GM18508 (cell line): ENCODE measurements at regions not wholly inside any gene's neighbourhood (a gene's known extent, or its start where the extent isn't known, plus 50 kb on each side); places are given as distances from the start of the nearest gene placed in this dataset.
A peak's percentile ranks its signal among the peaks of the same experiment; 100 is the strongest.
"Not testable (repeated sequence)": the region's sequence is repeated elsewhere in the genome, so short reads cannot be mapped to it uniquely, and the experiment has no call there.

Experiments
- ATAC-seq: cut with Tn5 transposase; IDR thresholded peaks from one replicate; pipeline ENCODE4 v1.9.1; 2021; ENCODE audit warnings: moderate number of reproducible peaks; ENCODE audit not compliant: insufficient read depth, unreplicated experiment

GRCh38 chr14:86110871-86111270, 580.9 kb downstream of the FLRT2 start:
- not testable (repeated sequence) for ATAC-seq

GRCh38 chr14:86104691-86105265, 574.8 kb downstream of the FLRT2 start:
- ATAC-seq: no peak

GRCh38 chr14:86094512-86094911, 564.6 kb downstream of the FLRT2 start:
- ATAC-seq: no peak

GRCh38 chr14:86091811-86092210, 561.9 kb downstream of the FLRT2 start:
- no peak for ATAC-seq

- no peak for ATAC-seq
Observed at GRCh38 chr14:86088156-86088555, 558.2 kb downstream of the FLRT2 start.

GRCh38 chr14:86087377-86087776, 557.4 kb downstream of the FLRT2 start:
- ATAC-seq: no peak

GRCh38 chr14:86086962-86087361, 557.0 kb downstream of the FLRT2 start:
- no peak for ATAC-seq

- no peak for ATAC-seq
Observed at GRCh38 chr14:86084097-86084496, 554.2 kb downstream of the FLRT2 start.

GRCh38 chr14:86083616-86084015, 553.7 kb downstream of the FLRT2 start:
- ATAC-seq: no peak

GRCh38 chr14:86072116-86072894, 542.4 kb downstream of the FLRT2 start:
- no peak for ATAC-seq

- ATAC-seq: no peak
Observed at GRCh38 chr14:86066651-86067050, 536.7 kb downstream of the FLRT2 start.

GRCh38 chr14:86065407-86065806, 535.5 kb downstream of the FLRT2 start:
- ATAC-seq: no peak

GRCh38 chr14:86064595-86064994, 534.7 kb downstream of the FLRT2 start:
- ATAC-seq: not testable (repeated sequence)

- no peak for ATAC-seq
Observed at GRCh38 chr14:86057018-86057667, 527.2 kb downstream of the FLRT2 start.

GRCh38 chr14:86055512-86056075, 525.6 kb downstream of the FLRT2 start:
- ATAC-seq: no peak

GRCh38 chr14:86052868-86053267, 522.9 kb downstream of the FLRT2 start:
- no peak for ATAC-seq

- ATAC-seq: no peak
Observed at GRCh38 chr14:86050757-86051156, 520.8 kb downstream of the FLRT2 start.

GRCh38 chr14:86050072-86050683, 520.2 kb downstream of the FLRT2 start:
- no peak for ATAC-seq

- no peak for ATAC-seq
Observed at GRCh38 chr14:86039176-86039575, 509.2 kb downstream of the FLRT2 start.

- ATAC-seq: peak; percentile 84
Observed at GRCh38 chr14:86038387-86039042, 508.6 kb downstream of the FLRT2 start.
